GM18907 (cell line): ENCODE measurements at regions not wholly inside any gene's neighbourhood (a gene's known extent, or its start where the extent isn't known, plus 50 kb on each side); places are given as distances from the start of the nearest gene placed in this dataset.
A peak's percentile ranks its signal among the peaks of the same experiment; 100 is the strongest.
"Not testable (repeated sequence)": the region's sequence is repeated elsewhere in the genome, so short reads cannot be mapped to it uniquely, and the experiment has no call there.

ENCODE experiments used
- ATAC-seq: cut with Tn5 transposase; IDR thresholded peaks from one replicate; pipeline ENCODE4 v1.9.1; 2021; ENCODE audit warnings: mild to moderate bottlenecking, moderate library complexity; ENCODE audit not compliant: unreplicated experiment

DNA sequence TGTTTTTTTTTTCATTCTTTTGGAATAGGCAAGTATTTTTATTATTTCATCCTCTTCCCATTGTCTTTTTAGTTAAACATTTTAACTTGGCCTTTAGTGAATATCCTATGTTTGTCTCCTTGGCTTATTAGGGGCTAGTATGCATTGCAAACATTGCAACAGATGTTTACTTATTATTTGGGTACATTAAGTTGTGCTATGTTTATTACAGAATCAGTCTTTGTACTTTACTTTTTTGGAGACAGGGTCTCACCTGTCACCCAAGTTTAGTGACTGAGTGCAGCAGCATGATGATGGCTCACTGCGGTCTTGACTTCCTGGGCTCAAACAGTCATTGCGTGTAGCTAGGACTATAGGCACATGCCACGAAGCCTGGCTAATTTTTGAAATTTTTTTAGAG is 51.1 kb upstream of the NUDT6 start:
- ATAC-seq = no peak

DNA sequence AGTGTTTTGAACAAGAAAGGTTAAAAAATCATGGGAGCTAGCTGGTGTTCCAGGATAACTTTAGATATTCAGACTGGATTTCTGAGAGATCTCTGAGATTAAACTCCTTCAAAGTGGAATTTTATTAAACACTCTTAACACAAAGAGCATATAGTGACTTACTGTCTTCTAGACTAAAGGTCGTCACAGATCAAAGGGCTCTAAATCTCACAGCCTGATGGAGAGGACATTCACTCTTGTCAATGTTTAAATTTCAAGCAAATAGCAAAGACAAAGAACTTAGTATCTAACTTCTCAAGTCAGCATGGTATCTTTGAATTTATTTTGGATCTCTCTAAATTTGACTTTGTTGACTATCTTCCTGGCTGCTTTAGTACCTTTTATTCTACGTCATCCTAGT is 53.7 kb upstream of the NUDT6 start:
- ATAC-seq = no peak

DNA sequence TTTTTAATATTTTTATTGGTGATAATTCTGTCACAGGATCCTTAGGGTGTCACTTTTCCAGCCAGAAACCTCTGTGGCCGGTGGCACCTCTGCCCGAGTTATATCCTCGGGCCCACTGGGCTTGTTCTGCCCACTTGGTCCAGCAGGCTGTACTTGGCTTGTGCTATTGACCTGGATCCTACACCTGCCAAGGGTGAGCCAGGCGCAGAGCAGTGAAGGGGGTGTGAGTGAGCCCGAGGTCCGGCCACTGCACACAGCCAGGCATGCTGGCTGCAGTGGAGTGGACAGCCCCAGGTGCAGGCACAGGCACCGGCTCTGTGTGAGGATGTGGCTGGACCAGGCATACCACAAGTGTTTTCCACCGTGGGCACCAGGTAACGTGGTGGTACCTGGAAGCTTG is 54.7 kb upstream of the NUDT6 start:
- no peak for ATAC-seq

DNA sequence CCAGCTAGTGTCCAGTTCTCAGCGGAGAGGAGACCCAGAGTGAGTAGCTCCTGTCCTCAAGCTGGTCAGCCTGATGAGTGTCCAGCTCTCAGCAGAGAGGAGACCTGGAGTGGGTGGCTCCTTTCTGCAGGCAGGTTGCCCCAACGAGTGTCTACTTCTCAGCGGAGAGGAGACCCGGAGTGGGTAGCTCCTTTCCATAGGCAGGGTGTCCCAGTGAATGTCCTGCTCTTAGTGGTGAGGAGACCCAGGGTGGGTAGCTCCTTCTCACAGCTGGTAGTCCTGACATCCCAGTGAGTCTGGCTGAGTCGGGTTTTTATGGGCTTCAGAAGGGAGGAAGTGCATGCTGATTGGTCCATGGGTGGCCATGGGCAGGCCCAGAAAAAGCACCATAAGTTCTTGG is 55.7 kb upstream of the NUDT6 start:
- no peak for ATAC-seq

DNA sequence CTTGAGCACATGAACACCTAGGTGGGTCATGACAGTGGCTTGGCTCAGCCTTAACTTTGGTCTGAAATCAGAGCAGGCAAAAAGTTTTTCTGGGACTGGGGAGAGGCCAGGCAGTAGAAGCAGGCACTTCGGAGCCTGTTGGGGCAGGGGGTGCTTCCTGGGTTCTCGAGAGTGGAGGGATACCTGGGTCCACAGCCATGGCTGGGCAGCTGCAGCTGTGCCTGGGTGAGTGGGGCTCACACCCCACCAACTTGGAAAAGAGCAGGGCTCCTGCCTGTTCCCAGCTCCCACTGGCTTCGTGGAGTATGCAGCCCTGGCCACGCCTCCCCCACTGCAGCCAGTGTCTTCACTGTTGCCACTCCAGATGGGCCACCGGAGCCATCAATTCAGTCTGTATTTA is 56.4 kb upstream of the NUDT6 start:
- no peak for ATAC-seq

DNA sequence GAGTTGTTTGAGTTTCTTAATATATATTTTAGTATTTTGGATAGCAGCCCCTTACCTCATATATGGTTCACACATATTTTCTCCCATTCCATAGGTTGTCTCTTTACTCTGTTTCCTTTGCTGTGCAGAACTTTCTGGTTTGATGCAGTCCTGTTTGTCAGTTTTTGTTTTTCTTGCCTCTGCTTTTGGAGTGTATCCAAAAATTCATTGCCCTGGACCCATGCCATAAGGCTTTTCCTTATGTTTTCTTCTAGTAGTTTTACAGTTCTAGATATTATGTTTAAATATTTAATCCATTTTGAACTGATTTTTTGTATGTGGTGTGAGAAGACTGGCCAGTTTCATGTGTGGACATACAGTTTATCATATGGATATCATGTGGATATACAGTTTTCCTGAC is 58.5 kb upstream of the NUDT6 start:
- ATAC-seq = no peak

DNA sequence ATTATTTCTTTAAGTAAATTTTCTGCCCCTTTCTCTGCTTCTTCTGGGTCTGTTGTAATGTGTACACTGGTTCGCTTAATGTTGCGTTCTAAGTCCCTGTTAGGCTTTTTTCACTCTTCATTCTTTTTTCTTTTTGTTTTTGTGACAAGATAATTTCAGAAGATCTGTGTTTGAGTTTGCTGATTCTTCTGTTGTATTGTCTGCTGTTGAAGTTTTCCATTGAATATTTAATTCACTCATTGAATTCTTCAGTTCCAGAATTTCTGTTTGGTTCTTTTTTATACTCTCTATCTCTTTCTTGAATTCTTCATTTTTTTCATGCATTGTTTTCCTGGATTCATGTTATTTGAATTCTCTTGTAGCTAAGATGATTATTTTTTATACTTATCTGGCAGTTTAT is 66.3 kb upstream of the NUDT6 start:
- no peak for ATAC-seq

DNA sequence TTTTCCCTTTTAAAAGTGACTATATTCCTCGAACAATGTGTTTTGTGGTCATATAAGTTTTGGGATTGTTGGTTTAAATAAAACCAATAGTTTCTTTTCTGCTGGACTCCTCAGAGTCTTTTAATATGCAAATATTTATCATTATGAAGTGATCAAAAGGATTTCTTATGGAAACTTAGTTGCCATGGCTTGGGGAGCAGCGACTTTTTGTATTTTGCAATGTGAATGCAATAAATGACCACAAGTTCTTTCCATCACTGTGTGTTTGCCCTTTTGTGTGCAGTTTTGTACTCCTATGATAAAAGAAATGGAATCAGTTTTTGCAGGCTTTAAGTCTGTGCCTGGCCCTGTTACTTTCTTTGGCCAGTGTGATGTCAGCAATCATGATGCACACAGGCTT is 68.5 kb upstream of the NUDT6 start:
- no peak for ATAC-seq

DNA sequence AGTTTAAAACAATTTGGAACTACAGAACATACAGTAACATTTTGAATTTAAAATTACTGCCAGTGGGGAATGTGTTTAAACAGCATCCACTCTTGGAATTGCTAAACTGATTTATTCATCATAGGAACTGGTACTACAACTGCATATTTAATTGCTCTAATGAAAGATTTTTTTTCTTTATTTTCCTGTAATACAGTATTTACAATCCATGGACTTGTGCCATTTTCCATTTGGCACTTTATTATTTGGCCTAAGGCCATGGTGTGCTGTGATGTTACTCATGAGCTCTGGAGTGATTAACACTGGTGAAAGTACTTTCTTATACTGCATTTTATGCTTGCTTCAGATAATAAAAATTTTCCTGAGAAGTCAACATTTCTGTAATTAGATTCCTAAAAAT is 69.7 kb upstream of the NUDT6 start:
- no peak for ATAC-seq

DNA sequence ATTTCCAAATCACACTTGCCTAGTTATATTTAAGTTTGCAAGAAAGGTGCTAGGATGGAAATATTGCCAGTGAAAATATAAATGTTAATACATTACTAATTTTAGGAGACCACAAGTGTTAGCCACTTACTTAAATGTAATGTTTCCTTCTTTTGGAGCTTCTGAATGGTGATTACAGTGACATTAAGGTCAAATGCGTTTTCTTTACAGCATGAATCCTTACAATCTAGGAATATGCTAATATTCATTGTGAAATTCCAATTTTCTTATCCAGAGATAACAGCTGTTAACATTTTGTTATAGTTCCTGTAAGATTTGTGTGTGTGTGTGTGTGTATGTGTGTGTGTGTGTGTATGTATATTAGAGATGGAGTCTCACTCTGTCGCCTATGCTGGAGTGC is 70.2 kb upstream of the NUDT6 start:
- no peak for ATAC-seq

DNA sequence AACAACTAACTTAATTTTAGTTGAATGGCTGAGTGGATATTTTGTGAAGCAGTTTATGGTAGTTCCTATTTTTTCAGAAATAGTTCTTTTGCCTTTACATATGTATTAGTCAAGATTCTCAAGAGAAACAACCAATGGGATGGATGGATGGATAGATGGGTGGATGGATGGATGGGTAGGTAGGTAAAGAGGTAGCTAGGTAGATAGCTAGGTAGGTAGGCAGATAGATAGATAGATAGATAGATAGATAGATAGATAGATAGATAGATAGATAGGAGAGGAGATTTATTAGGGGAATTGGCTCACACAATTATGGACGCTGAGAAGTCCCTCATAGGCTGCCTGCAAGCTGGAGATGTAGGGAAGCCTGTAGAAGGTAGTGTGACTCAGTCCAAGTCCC is 74.0 kb upstream of the NUDT6 start:
- no peak for ATAC-seq

DNA sequence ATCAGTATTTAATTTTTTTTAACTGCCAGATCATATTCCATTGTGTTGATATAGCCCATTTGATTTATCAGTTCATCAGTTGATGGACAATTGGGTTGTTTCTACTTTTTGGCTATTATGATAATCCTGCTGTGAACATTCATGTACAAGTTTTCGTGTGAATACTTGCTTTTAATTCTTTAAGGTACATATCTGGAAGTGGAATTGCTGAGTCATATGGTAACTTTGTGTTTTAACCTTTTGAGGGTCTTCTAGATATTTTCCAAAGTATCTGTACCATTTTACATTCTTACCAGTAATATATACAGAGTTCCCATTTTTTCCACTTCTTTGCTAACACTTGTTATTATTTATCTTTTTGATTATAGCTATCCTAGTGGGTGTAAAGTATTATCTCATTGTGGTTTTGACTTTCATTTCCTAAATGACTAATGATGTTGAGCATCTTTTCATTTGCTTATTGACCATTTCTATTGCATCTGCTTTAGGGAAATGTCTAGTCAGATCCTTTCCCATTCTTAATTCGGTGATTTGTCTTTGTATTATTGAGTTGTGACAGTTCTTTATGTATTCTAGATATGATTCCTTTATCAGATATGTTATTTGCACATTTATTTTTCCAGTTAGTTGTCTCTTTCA is 75.2 kb upstream of the NUDT6 start:
- peak; percentile 76 for ATAC-seq

DNA sequence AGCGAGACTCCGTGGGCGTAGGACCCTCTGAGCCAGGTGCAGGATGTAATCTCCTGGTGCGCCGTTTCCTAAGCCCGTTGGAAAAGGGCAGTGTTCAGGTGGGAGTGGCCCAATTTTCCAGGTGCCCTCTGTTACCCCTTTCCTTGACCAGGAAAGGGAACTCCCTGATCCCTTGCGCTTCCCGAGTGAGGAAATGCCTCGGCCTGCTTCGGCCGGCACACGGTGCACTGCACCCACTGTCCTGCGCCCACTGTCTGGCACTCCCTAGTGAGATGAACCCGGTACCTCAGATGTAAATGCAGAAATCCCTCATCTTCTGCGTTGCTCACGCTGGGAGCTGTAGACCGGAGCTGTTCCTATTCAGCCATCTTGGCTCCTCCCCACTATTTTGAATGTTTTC is 81.7 kb upstream of the NUDT6 start:
- not testable (repeated sequence) for ATAC-seq

DNA sequence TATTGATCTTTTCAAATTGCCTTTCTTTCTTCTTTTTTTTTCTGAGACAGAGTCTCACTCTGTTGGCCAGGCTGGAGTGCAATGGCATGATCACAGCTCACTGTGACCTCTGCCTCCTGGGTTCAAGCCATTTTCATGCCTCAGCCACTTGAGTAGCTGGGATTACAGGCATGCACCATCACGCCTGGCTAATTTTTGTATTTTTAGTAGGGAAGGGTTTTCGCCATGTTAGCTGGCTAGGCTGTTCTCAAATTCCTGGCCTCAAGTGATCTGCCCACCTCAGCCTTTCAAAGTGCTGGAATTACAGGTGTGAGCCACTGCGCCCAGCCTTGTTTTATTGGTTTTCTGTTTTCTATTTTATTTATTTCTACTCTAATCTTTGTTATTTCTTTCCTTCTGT is 82.7 kb upstream of the NUDT6 start:
- ATAC-seq = not testable (repeated sequence)

DNA sequence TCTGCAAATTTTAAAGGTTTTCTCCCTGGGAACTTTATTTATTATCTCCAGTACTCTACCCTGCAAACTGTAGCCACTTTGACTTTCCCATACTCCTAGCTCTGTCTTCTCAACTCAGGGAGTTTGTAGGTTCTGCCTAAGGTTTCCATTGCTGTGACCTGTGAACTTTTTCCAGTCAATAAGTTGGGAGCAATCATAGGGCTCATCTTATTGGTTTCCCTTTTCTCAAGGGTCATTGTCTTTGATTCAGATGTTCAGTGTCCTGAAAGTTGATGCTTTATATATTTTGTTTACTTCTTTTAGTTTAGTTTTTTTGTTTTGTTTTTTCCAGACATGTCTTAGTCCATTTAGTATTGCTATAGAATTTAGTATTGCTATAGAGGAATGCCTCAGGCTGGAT is 85.3 kb upstream of the NUDT6 start:
- no peak for ATAC-seq

DNA sequence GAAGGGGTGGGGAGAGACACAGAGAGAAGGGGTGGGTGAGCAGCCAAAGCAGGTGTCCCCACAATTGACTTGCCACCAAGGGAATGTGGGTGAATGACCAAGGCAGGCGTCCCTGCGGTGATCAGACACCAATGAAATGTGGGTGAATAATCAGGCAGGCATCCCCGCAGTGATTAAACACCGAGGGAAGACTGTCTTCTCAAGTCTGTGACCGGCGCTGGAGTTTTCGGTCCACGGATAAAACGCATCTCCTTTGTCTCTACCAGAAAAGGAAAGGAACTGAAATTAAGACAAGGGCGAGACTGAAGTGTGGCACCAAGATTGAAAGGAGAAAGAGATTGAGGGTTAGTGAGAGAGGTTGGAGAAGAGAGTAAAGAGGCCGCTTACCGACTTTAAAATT is 90.0 kb upstream of the NUDT6 start:
- not testable (repeated sequence) for ATAC-seq

DNA sequence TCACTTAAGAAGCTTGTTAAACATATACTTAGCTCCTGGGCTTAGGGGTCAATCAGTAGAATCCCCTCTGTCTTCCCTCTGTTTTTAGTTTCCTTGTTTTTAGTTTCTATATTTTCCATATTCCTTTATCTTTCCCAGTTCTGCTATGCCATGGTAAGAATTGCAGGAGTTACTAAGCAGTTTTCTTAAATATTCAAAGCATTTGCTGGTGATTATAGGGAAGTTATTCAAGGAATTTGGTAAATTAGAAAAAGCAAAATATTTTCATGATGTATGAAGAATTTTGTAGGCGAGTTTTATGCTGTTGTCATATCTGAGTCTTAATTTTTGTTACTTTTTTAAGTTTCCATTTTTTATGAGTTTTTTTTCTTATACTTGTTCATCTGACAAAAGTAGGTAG is 91.6 kb upstream of the NUDT6 start:
- no peak for ATAC-seq

DNA sequence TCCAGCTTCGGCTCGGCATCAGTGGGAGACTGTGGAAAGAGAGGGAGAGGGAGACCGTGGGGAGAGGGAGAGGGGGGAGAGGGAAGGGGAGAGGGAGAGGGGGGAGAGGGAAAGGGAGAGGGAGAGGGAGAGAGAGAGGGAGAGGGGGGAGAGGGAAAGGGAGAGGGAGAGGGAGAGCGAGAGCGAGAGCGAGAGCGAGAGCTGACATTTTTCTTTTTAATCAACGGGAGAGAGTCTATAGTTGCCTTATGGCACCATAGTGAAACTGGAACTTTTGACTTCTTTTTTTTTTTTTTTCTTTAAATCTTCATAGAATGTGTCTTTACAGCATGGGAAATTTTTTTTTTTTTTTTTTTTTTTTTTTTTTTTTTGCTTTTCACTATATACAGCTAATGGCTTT is 94.7 kb upstream of the NUDT6 start:
- ATAC-seq = no peak

DNA sequence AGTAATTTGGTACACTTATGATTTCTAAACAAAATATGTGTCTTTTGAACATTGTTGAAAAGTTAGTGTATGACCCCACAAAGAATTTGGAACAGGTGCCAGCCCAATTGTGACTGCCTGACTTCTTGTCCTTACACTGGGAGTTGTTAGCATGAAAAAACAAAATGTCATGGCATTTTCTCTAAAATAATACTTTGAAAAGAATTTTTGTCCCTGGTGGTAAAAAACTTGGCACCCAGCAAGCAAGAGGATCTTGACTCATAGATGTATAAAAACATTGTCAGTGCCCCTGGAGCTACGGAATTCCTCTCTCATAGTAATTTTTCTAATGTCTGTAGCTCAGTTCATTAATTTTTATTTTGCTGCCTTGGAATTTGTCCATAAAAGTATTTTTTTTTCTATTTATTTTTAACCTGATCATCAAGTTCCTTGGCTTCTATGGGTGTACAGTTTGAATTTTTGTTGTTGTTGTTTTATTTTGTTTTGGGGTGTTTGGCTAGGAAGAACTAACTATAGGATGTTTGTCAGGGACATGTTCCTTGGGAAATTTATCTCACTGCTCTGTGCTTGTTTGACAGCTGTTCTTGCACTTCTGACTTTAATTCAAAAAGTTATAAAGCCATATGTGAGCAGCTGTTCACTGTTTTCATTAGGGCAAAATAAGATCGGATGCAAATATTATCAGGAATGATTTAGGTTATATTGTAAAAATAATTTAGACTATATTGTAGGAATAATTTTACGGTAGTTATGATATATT is 95.4 kb upstream of the NUDT6 start:
- ATAC-seq = no peak

DNA sequence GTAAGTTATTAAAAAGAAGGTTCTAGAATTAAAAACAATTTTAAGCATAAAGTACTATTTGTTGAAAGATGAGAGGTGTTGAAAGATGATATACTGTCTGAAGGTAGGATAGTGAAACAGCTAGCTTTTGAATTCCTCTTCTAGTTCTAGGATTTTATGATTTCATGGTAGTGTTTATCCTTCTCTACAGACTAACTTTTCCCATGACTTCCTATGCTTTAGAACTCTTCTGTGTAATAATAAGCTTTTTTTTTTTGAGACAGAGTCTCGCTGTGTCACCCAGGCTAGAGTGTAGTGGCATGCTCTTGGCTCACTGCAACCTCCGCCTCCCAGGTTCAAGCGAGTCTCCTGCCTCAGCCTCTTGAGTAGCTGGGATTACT is 96.0 kb upstream of the NUDT6 start:
- no peak for ATAC-seq

DNA sequence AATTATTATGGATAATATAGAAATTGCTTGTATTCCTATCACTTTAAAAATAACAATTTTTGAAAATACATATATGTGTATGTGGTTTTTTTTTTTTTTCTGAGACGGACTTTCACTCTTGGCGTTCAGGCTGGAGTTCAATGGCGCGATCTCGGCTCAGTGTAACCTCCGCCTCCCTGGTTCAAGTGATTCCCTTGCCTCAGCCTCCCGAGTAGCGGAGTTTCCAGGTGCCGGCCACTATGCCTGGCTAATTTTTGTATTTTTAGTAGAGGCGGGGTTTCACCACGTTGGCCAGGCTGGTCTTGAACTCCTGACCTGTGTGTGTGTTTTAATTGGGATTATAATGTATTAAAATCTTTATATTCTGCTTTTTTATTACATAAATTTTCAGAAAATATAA is 97.9 kb upstream of the NUDT6 start:
- no peak for ATAC-seq

DNA sequence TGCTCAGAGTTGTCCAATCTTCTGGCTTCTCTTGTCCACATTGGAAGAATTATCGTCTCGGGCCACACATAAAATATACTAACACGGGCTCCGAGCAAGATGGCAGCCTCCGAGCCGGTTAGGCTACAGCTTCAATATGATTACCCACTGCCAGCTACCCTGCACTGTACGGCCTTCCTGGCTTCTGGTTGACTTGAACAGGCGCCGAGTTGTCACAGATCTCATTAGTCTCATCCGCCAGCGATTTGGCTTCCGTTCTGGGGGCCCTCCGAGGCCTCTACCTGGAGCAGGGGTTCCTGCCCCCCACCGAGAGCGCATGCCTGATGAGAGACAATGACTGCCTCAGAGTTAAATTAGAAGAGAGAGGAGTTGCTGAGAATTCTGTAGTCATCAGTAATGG is 101.2 kb upstream of the NUDT6 start:
- no peak for ATAC-seq

DNA sequence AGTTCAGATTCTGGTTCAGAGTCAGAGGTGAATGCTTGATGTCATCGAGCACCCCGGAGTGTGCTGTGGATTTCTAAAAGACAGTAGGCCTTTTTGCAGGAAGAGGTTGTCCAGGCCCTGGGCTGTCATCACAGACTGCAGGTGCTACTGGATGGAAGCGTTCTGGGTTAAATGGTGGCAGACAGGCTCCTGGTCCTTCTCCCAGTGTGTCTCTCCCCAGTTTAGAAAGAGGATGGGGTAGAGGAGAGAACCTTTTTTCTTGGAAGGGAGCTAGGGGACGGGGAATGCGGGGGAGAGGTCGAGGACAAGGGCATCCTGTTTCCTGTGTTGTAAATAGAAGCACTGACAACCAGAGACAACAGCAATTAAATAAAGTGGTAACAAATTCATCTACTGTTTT is 102.3 kb upstream of the NUDT6 start:
- ATAC-seq = no peak
